ENCODE measurements at regions not wholly inside any gene's neighbourhood (a gene's known extent, or its start where the extent isn't known, plus 50 kb on each side); places are given as distances from the start of the nearest gene placed in this dataset.

GRCh38 chr6:19664050-19664449 lies 173.1 kb upstream of the ID4 start:
- Histone ChIP-seq H3K4me2 (ENCODE audit: insufficient read depth, low read length) (no peak overlapping the region), H2AFZ (ENCODE audit: low read depth, low read length) (no peak overlapping the region), H3K9me1 (ENCODE audit: control insufficient read depth, insufficient read depth, low read length) (no peaks in the 10 kb centered on the region), H3K36me3 (ENCODE audit: control insufficient read depth, insufficient read depth, low read length) (no peaks in the 10 kb centered on the region), H3K27me3 (ENCODE audit: control insufficient read depth in 2 of 2, insufficient read depth in 2 of 2, low read length in 2 of 2) (no peaks in the 10 kb centered on the region), H4K20me1 (replicated peaks; ENCODE audit: control insufficient read depth, insufficient read depth, low read length) (no peaks in the 10 kb centered on the region), H3K4me3 (no peak overlapping the region), H3K4me1 (replicated peaks in 1 of 2; ENCODE audit: control insufficient read depth in 2 of 2, insufficient read depth in 2 of 2, low read length in 2 of 2) (no peaks in the 10 kb centered on the region), H3K9me3 (replicated peaks; ENCODE audit: control insufficient read depth, insufficient read depth, low read depth, low read length) (no peaks in the 10 kb centered on the region), H3K27ac (ENCODE audit: extremely low read depth, low read depth, low read length) (no peak overlapping the region), H3K79me2 (ENCODE audit: control insufficient read depth, insufficient read depth, low read length) (no peaks in the 10 kb centered on the region), H3K9ac (ENCODE audit: insufficient read depth in 1 of 2, low read depth in 2 of 2, low read length in 2 of 2) (no peak overlapping the region)
- no peak for FAIRE-seq
- ChIA-PET POLR2A (no interaction called here), CTCF (ENCODE audit: low intra/inter-chr PET ratio) (no interaction called here)
- no peak for DNase-seq (ENCODE audit: extremely low read depth in 1 of 4, low spot score in 3 of 4)
- TF ChIP-seq SIRT6 (IDR thresholded peaks at IDR 0.05; ENCODE audit: low read depth, low read length) (no peak), KDM2B (CRISPR knock-in tag; IDR thresholded peaks at IDR 0.05) (no peak), ZNF551 (CRISPR knock-in tag; IDR thresholded peaks at IDR 0.05) (no peak), POLR2A (conservative IDR thresholded peaks at IDR 0.05) (no peak), ZNF609 (CRISPR knock-in tag; IDR thresholded peaks at IDR 0.05; ENCODE audit: borderline replicate concordance) (no peak), STAT5B (CRISPR knock-in tag; IDR thresholded peaks at IDR 0.05) (no peak), SAP30 (IDR thresholded peaks at IDR 0.05; ENCODE audit: borderline replicate concordance, insufficient read depth, low read depth, low read length, poor library complexity, severe bottlenecking) (no peak), ZNF174 (CRISPR knock-in tag; IDR thresholded peaks at IDR 0.05) (no peak), ZNF639 (CRISPR knock-in tag; conservative IDR thresholded peaks at IDR 0.05 in 1 of 2, IDR thresholded peaks at IDR 0.05 in 1 of 2) (no peak), TEAD1 (CRISPR knock-in tag; IDR thresholded peaks at IDR 0.05) (no peak), ZNF830 (CRISPR knock-in tag; IDR thresholded peaks at IDR 0.05) (no peak)
- no peak for ATAC-seq
- no TSS peak for BruUV-seq (replicated peaks)
- under 1% methylated on average over 7 of the region's 7 CpGs for WGBS (ENCODE audit: insufficient coverage, low coverage, missing lambda C conversion rate)
- intact Hi-C loops (cut with micrococcal nuclease) (no loop called here), in situ Hi-C loops (cut with MboI) (no loop called here)
